Ascending aorta (tissue), 2 donors: ENCODE measurements at regions not wholly inside any gene's neighbourhood (a gene's known extent, or its start where the extent isn't known, plus 50 kb on each side); places are given as distances from the start of the nearest gene placed in this dataset.

Source experiments
- DNase-seq, 2 donors: peaks; one replicate each; pipeline ENCODE4 v3.0.0-alpha.2; 2019; ENCODE audit warnings: low spot score in 2 of 2
- H3K27ac ChIP-seq, 2 donors: fragments of 200-600 bp; sonication (generic); one replicate each; pipeline ENCODE4 v1.5.1; 2016 to 2017; ENCODE audit warnings: mild to moderate bottlenecking in 1 of 2
- H3K27me3 ChIP-seq: fragments of 200-600 bp; sonication (generic); one replicate; pipeline ENCODE4 v1.5.1; 2017
- H3K36me3 ChIP-seq, 2 donors: fragments of 200-600 bp; sonication (generic); one replicate each; pipeline ENCODE4 v1.5.1; 2016
- H3K4me1 ChIP-seq, 2 donors: fragments of 200-600 bp; sonication (generic); one replicate each; pipeline ENCODE4 v1.5.1; 2016 to 2017; ENCODE audit warnings: mild to moderate bottlenecking in 1 of 2
- H3K4me3 ChIP-seq, 2 donors: fragments of 200-600 bp; sonication (generic); one replicate each; pipeline ENCODE4 v1.5.1; 2016 to 2017; ENCODE audit warnings: mild to moderate bottlenecking in 1 of 2
- H3K9me3 ChIP-seq, 2 donors: fragments of 200-600 bp; sonication (generic); one replicate each; pipeline ENCODE4 v1.5.1; 2016
- CTCF ChIP-seq, 3 experiments: fragments of 200-600 bp in 2 of 3; fragments of 450-650 bp in 1 of 3; sonication (generic) in 2 of 3; IDR thresholded peaks; one replicate each; pipeline ENCODE4 v1.5.1; 2016 to 2019; ENCODE audit warnings: antibody characterized with exemption in 3 of 3, mild to moderate bottlenecking in 1 of 3, moderate library complexity in 1 of 3
- intact Hi-C: fragments of 100-400 bp; cut with DNase I; formaldehyde crosslinking; loops from one replicate; pipeline ENCODE4 v1.15.1; 2023

GRCh38 chr2:121919803-121920202, 164.4 kb downstream of the TSN start:
- DNase-seq = no peak
- H3K27me3 ChIP-seq = no peaks in the 10 kb centered on the region
- H3K4me3 ChIP-seq = no peak overlapping the region
- no peak overlapping the region for H3K27ac ChIP-seq
- no peaks in the 10 kb centered on the region for H3K9me3 ChIP-seq
- no peaks in the 10 kb centered on the region for H3K4me1 ChIP-seq
- no peak for TF ChIP-seq CTCF (IDR thresholded peaks at IDR 0.05)
- H3K36me3 ChIP-seq = no peaks in the 10 kb centered on the region
- intact Hi-C loops = no loop called here

- no peak for DNase-seq
- H3K36me3 ChIP-seq = no peaks in the 10 kb centered on the region
- H3K4me3 ChIP-seq = no peak overlapping the region
- intact Hi-C loops = no loop called here
- TF ChIP-seq CTCF (IDR thresholded peaks at IDR 0.05) = no peak
- H3K9me3 ChIP-seq = no peaks in the 10 kb centered on the region
- H3K27ac ChIP-seq = no peak overlapping the region
- no peaks in the 10 kb centered on the region for H3K4me1 ChIP-seq
- H3K27me3 ChIP-seq = no peaks in the 10 kb centered on the region
These were observed 170.0 kb downstream of the TSN start for GRCh38 chr2:121925466-121925865.

- H3K36me3 ChIP-seq = no peaks in the 10 kb centered on the region
- intact Hi-C loops = no loop called here
- DNase-seq = no peak
- H3K9me3 ChIP-seq = no peaks in the 10 kb centered on the region
- H3K27ac ChIP-seq = no peak overlapping the region
- H3K4me1 ChIP-seq = no peaks in the 10 kb centered on the region
- no peak overlapping the region for H3K4me3 ChIP-seq
- H3K27me3 ChIP-seq = no peaks in the 10 kb centered on the region
- no peak for TF ChIP-seq CTCF (IDR thresholded peaks at IDR 0.05)
These were observed 187.8 kb downstream of the TSN start for GRCh38 chr2:121943285-121943684.

GRCh38 chr2:121944072-121944831, 188.8 kb downstream of the TSN start:
- TF ChIP-seq CTCF (IDR thresholded peaks at IDR 0.05) = no peak
- H3K27ac ChIP-seq = no peak overlapping the region
- DNase-seq = no peak
- no peaks in the 10 kb centered on the region for H3K4me1 ChIP-seq
- intact Hi-C loops = no loop called here
- H3K36me3 ChIP-seq = no peaks in the 10 kb centered on the region
- no peaks in the 10 kb centered on the region for H3K9me3 ChIP-seq
- no peak overlapping the region for H3K4me3 ChIP-seq
- no peaks in the 10 kb centered on the region for H3K27me3 ChIP-seq

DNA sequence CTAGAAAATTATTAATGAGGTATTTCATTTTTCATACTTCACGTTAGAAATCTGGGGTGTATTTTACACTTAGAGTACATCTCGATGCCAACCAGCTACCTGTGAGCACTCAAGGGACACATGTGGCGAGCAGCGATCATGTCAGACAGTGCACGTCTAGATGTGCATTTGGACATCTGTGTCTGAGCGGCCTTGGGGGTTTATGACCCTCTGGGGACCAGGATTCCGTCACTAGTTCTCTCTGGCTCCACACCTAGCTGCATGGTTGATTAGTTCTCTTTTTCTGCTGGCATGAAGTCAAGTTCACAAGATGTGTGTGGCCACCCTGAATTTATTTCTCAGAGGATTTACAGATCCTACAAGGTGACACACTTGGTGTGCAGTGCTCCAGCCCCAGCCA, 192.2 kb downstream of the TSN start:
- Histone ChIP-seq H3K27me3 (no peaks in the 10 kb centered on the region), H3K4me3 (no peak overlapping the region), H3K4me1 (no peaks in the 10 kb centered on the region), H3K36me3 (no peaks in the 10 kb centered on the region), H3K27ac (no peak overlapping the region), H3K9me3 (no peaks in the 10 kb centered on the region)
- intact Hi-C loops = no loop called here
- DNase-seq = no peak
- TF ChIP-seq CTCF (IDR thresholded peaks at IDR 0.05) = no peak

DNA sequence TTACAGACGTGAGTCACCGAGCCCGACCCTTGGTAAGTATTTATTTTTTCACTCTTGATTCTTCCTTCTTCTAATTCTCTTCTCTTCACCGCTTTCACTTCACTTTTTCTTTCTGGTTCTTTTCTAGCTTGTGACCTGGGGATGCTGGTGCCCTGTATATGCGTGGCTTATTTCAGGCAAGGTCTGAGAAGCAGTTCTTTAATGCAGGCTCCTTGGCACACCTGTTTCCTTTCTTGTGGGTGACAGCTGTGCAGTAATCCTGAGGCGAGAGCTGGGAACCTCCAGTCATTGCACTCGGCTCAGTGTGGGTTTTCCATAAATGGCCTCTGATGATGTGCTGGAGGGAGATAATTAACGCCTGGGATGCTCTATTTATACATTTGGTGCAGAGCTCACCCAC, 193.8 kb downstream of the TSN start:
- Histone ChIP-seq H3K36me3 (no peaks in the 10 kb centered on the region), H3K27ac (no peak overlapping the region), H3K4me3 (no peak overlapping the region), H3K27me3 (no peaks in the 10 kb centered on the region), H3K4me1 (no peaks in the 10 kb centered on the region), H3K9me3 (no peaks in the 10 kb centered on the region)
- DNase-seq = no peak
- no peak for TF ChIP-seq CTCF (IDR thresholded peaks at IDR 0.05)
- intact Hi-C loops = no loop called here
